ENCODE measurements at regions not wholly inside any gene's neighbourhood (a gene's known extent, or its start where the extent isn't known, plus 50 kb on each side); places are given as distances from the start of the nearest gene placed in this dataset.

GRCh38 chr2:22887426-22887825 lies 497.6 kb upstream of the KLHL29 start:
- TF ChIP-seq TCF7 (CRISPR knock-in tag; IDR thresholded peaks at IDR 0.05; ENCODE audit: low read depth) (no peak), ZMAT4 (CRISPR knock-in tag; IDR thresholded peaks at IDR 0.05) (no peak), ZNF396 (CRISPR knock-in tag; IDR thresholded peaks at IDR 0.05; ENCODE audit: borderline replicate concordance) (no peak), ZNF263 (CRISPR knock-in tag; IDR thresholded peaks at IDR 0.05; ENCODE audit: low read depth) (no peak)
- peaks cover 56% of the 10 kb centered on the region for H3K4me1 Mint-ChIP-seq
- 0 out of 2 replicates have a peak overlapping the region, but pooled peaks have one; percentile 25 for H3K27ac Mint-ChIP-seq

GRCh38 chr2:22887845-22888244 lies 497.1 kb upstream of the KLHL29 start:
- H3K9me3 Mint-ChIP-seq, result peaks cover 23% of the 10 kb centered on the region
- H3K27me3 Mint-ChIP-seq (ENCODE audit: low read depth), result no peaks in the 10 kb centered on the region; the same call in 1 of the 2 replicates
- CTCF ChIA-PET, result interaction anchor here (1.3 kb wide), 1 partner anchor 16 kb away, joined by 5 read pairs; no protein-coding TSS in a partner anchor
- no peak overlapping the region for H3K27ac Mint-ChIP-seq
- POLR2A ChIA-PET, result interaction anchor here (0.7 kb wide), 1 partner anchor 280 kb away, joined by 3 read pairs; no protein-coding TSS in a partner anchor
- TF ChIP-seq ZNF423 (CRISPR knock-in tag; IDR thresholded peaks at IDR 0.05) (no peak), STAT6 (CRISPR knock-in tag; conservative IDR thresholded peaks at IDR 0.05; ENCODE audit: low read depth) (no peak), ETV6 (CRISPR knock-in tag; IDR thresholded peaks at IDR 0.05) (no peak), MLX (CRISPR knock-in tag; IDR thresholded peaks at IDR 0.05) (no peak), PREB (CRISPR knock-in tag; IDR thresholded peaks at IDR 0.05; ENCODE audit: borderline replicate concordance) (no peak), GTF2I (CRISPR knock-in tag; conservative IDR thresholded peaks at IDR 0.05) (no peak), NR3C1 (CRISPR knock-in tag; conservative IDR thresholded peaks at IDR 0.05; ENCODE audit: low read depth) (no peak), ZNF232 (CRISPR knock-in tag; IDR thresholded peaks at IDR 0.05) (no peak)
- no peak for ATAC-seq
- no peak overlapping the region for H3K4me3 Mint-ChIP-seq
- peaks cover 9% of the 10 kb centered on the region for H3K36me3 Mint-ChIP-seq
- H3K4me1 Mint-ChIP-seq, result peaks cover 52% of the 10 kb centered on the region
- DNase-seq (ENCODE audit: low spot score), result no peak

More at GRCh38 chr2:22887426-22887825, 497.6 kb upstream of the KLHL29 start:
- ChIA-PET CTCF (interaction anchor here (1.3 kb wide), 1 partner anchor 17 kb away, joined by 5 read pairs; no protein-coding TSS in a partner anchor), POLR2A (no interaction called here)
- Mint-ChIP-seq H3K36me3 (peaks cover 9% of the 10 kb centered on the region), H3K4me3 (no peak overlapping the region), H3K27me3 (ENCODE audit: low read depth) (no peaks in the 10 kb centered on the region; the same call in 1 of the 2 replicates), H3K9me3 (peaks cover 23% of the 10 kb centered on the region)
- DNase-seq (ENCODE audit: low spot score) (no peak), ATAC-seq (no peak)

- Mint-ChIP-seq H3K4me1 (peaks cover 36% of the 10 kb centered on the region), H3K9me3 (peaks cover 7% of the 10 kb centered on the region), H3K4me3 (no peak overlapping the region), H3K27me3 (ENCODE audit: low read depth) (no peaks in the 10 kb centered on the region; the same call in 1 of the 2 replicates), H3K36me3 (no peaks in the 10 kb centered on the region), H3K27ac (no peak overlapping the region)
- ChIA-PET CTCF (interaction anchor here (0.6 to 1.6 kb wide), 2 partner anchors 14 to 258 kb away, joined by 5 to 6 read pairs; no protein-coding TSS in a partner anchor), POLR2A (no interaction called here)
- TF ChIP-seq TEAD1 (CRISPR knock-in tag; IDR thresholded peaks at IDR 0.05) (no peak), CREB1 (CRISPR knock-in tag; IDR thresholded peaks at IDR 0.05) (no peak), MLX (CRISPR knock-in tag; IDR thresholded peaks at IDR 0.05) (no peak), TEAD4 (CRISPR knock-in tag; IDR thresholded peaks at IDR 0.05) (no peak), USF1 (CRISPR knock-in tag; IDR thresholded peaks at IDR 0.05) (no peak), NFE2L1 (CRISPR knock-in tag; IDR thresholded peaks at IDR 0.05) (no peak), FOXP1 (CRISPR knock-in tag; IDR thresholded peaks at IDR 0.05; ENCODE audit: borderline replicate concordance) (no peak)
- ATAC-seq, result no peak
- DNase-seq (ENCODE audit: low spot score), result no peak
Observed at GRCh38 chr2:22890132-22890531, 494.8 kb upstream of the KLHL29 start.

All from WTC11 (cell line).